IPS DF 4.7 (cell line): ENCODE measurements at regions not wholly inside any gene's neighbourhood (a gene's known extent, or its start where the extent isn't known, plus 50 kb on each side); places are given as distances from the start of the nearest gene placed in this dataset.

Experiments used
- DNase-seq: peaks from one replicate; pipeline ENCODE4 v3.0.0-alpha.2; 2013; ENCODE audit warnings: low spot score; ENCODE audit errors: extremely low read depth

- DNase-seq, result no peak
These were observed 357.4 kb upstream of the ADGRL2 start for GRCh38 chr1:81443288-81443687.

- no peak for DNase-seq
These were observed 361.5 kb upstream of the ADGRL2 start for GRCh38 chr1:81439046-81439823.

- no peak for DNase-seq
These were observed 363.1 kb upstream of the ADGRL2 start for GRCh38 chr1:81437649-81438048.

GRCh38 chr1:81437213-81437612 is 363.5 kb upstream of the ADGRL2 start:
- no peak for DNase-seq

- DNase-seq, result no peak
These were observed 365.6 kb upstream of the ADGRL2 start for GRCh38 chr1:81435175-81435574.

GRCh38 chr1:81433676-81434075 is 367.1 kb upstream of the ADGRL2 start:
- no peak for DNase-seq

GRCh38 chr1:81432654-81433109 is 368.1 kb upstream of the ADGRL2 start:
- no peak for DNase-seq

GRCh38 chr1:81432059-81432458 is 368.7 kb upstream of the ADGRL2 start:
- DNase-seq, result no peak

- DNase-seq, result no peak
These were observed 369.1 kb upstream of the ADGRL2 start for GRCh38 chr1:81431624-81432000.

GRCh38 chr1:81430955-81431623 is 369.6 kb upstream of the ADGRL2 start:
- peak; percentile 25 for DNase-seq

GRCh38 chr1:81430236-81430938 is 370.3 kb upstream of the ADGRL2 start:
- DNase-seq, result no peak

- no peak for DNase-seq
These were observed 371.7 kb upstream of the ADGRL2 start for GRCh38 chr1:81428998-81429397.

- DNase-seq, result no peak
These were observed 375.9 kb upstream of the ADGRL2 start for GRCh38 chr1:81424816-81425215.

GRCh38 chr1:81424061-81424460 is 376.7 kb upstream of the ADGRL2 start:
- no peak for DNase-seq

GRCh38 chr1:81420760-81421159 is 380.0 kb upstream of the ADGRL2 start:
- no peak for DNase-seq

GRCh38 chr1:81414488-81415015 is 386.2 kb upstream of the ADGRL2 start:
- DNase-seq, result peak; percentile 72

- peak; percentile 19 for DNase-seq
These were observed 387.8 kb upstream of the ADGRL2 start for GRCh38 chr1:81412954-81413353.

GRCh38 chr1:81410941-81411340 is 389.8 kb upstream of the ADGRL2 start:
- DNase-seq, result no peak

- no peak for DNase-seq
These were observed 390.4 kb upstream of the ADGRL2 start for GRCh38 chr1:81410351-81410750.

GRCh38 chr1:81409780-81410274 is 390.9 kb upstream of the ADGRL2 start:
- no peak for DNase-seq

GRCh38 chr1:81409262-81409661 is 391.5 kb upstream of the ADGRL2 start:
- no peak for DNase-seq

- no peak for DNase-seq
These were observed 392.3 kb upstream of the ADGRL2 start for GRCh38 chr1:81408419-81408818.
